Ishikawa (cell line): ENCODE measurements at regions not wholly inside any gene's neighbourhood (a gene's known extent, or its start where the extent isn't known, plus 50 kb on each side); places are given as distances from the start of the nearest gene placed in this dataset.

Experiments used
- CEBPB ChIP-seq: IDR thresholded peaks from 2 replicates; pipeline ENCODE4 v1.6.1; 2012
- CREB1 ChIP-seq: IDR thresholded peaks from 2 replicates; pipeline ENCODE4 v1.6.1; 2012; ENCODE audit warnings: low read depth
- EGR1 ChIP-seq: IDR thresholded peaks from 2 replicates; pipeline ENCODE4 v1.6.1; 2012
- EP300 ChIP-seq: IDR thresholded peaks from 2 replicates; pipeline ENCODE4 v1.6.1; 2012; ENCODE audit warnings: borderline replicate concordance
- FOXM1 ChIP-seq: IDR thresholded peaks from 2 replicates; pipeline ENCODE4 v1.6.1; 2012; ENCODE audit warnings: low read depth, borderline replicate concordance
- MAX ChIP-seq: IDR thresholded peaks from 2 replicates; pipeline ENCODE4 v1.6.1; 2012
- NFIC ChIP-seq: IDR thresholded peaks from 2 replicates; pipeline ENCODE4 v1.6.1; 2012
- RAD21 ChIP-seq: IDR thresholded peaks from 2 replicates; pipeline ENCODE4 v1.6.1; 2012; ENCODE audit warnings: low read depth
- TAF1 ChIP-seq: IDR thresholded peaks from 2 replicates; pipeline ENCODE4 v1.6.1; 2012; ENCODE audit warnings: low read depth, mild to moderate bottlenecking
- TCF12 ChIP-seq: IDR thresholded peaks from 2 replicates; pipeline ENCODE4 v1.6.1; 2012; ENCODE audit warnings: low read depth
- TEAD4 ChIP-seq: IDR thresholded peaks from 2 replicates; pipeline ENCODE4 v1.6.1; 2012
- YY1 ChIP-seq: IDR thresholded peaks from 2 replicates; pipeline ENCODE4 v1.6.1; 2012; ENCODE audit warnings: low read depth
- ZBTB7A ChIP-seq: IDR thresholded peaks from 2 replicates; pipeline ENCODE4 v1.6.1; 2012; ENCODE audit warnings: low read depth
- TF ChIP-seq, protein P1 (sequence below): IDR thresholded peaks from 2 replicates; pipeline ENCODE4 v1.6.1; 2012
- TF ChIP-seq, protein P2 (sequence below): IDR thresholded peaks from 2 replicates; pipeline ENCODE4 v1.6.1; 2012; ENCODE audit warnings: low read depth, mild to moderate bottlenecking

DNA sequence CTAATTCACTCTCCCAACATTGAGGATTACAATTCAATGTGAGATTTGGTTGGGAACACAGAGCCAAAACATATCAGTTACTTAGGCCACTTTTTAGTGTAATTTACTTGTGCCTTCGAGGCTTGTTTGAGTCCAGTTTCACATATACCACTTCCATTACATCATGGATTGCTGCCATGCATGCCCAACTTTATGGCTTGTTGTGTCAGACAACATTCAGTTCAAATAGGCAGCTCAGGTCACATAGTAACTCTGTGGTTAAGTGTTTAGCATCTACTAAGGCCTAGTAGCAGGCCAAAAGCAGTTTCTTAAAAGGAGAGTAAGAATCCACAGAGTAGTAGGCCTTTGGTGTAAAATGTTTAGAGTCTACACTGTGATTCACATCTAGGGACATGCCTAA lies 164.3 kb upstream of the GMNC start:
- TF ChIP-seq NFIC (no peak), RAD21 (no peak), CREB1 (no peak), TAF1 (no peak), ZBTB7A (no peak), EGR1 (no peak), CEBPB (no peak)
- TF ChIP-seq, protein P1, sequence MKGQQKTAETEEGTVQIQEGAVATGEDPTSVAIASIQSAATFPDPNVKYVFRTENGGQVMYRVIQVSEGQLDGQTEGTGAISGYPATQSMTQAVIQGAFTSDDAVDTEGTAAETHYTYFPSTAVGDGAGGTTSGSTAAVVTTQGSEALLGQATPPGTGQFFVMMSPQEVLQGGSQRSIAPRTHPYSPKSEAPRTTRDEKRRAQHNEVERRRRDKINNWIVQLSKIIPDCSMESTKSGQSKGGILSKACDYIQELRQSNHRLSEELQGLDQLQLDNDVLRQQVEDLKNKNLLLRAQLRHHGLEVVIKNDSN = no peak
- TF ChIP-seq, protein P2, sequence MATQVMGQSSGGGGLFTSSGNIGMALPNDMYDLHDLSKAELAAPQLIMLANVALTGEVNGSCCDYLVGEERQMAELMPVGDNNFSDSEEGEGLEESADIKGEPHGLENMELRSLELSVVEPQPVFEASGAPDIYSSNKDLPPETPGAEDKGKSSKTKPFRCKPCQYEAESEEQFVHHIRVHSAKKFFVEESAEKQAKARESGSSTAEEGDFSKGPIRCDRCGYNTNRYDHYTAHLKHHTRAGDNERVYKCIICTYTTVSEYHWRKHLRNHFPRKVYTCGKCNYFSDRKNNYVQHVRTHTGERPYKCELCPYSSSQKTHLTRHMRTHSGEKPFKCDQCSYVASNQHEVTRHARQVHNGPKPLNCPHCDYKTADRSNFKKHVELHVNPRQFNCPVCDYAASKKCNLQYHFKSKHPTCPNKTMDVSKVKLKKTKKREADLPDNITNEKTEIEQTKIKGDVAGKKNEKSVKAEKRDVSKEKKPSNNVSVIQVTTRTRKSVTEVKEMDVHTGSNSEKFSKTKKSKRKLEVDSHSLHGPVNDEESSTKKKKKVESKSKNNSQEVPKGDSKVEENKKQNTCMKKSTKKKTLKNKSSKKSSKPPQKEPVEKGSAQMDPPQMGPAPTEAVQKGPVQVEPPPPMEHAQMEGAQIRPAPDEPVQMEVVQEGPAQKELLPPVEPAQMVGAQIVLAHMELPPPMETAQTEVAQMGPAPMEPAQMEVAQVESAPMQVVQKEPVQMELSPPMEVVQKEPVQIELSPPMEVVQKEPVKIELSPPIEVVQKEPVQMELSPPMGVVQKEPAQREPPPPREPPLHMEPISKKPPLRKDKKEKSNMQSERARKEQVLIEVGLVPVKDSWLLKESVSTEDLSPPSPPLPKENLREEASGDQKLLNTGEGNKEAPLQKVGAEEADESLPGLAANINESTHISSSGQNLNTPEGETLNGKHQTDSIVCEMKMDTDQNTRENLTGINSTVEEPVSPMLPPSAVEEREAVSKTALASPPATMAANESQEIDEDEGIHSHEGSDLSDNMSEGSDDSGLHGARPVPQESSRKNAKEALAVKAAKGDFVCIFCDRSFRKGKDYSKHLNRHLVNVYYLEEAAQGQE = no peak

GRCh38 chr3:191020730-191021396 lies 158.4 kb upstream of the GMNC start:
- TF ChIP-seq, protein P2 = no peak
- TF ChIP-seq TAF1 (no peak), TCF12 (no peak), FOXM1 (no peak), MAX (no peak), RAD21 (no peak)

GRCh38 chr3:191019855-191020254 lies 157.4 kb upstream of the GMNC start:
- no peak for TF ChIP-seq EP300
- TF ChIP-seq RAD21 = no peak
- no peak for TF ChIP-seq YY1
- TF ChIP-seq TCF12 = no peak
- TF ChIP-seq CEBPB = no peak
- TF ChIP-seq CREB1 = no peak
- no peak for TF ChIP-seq EGR1
- TF ChIP-seq NFIC = no peak
- TF ChIP-seq TAF1 = no peak
- no peak for TF ChIP-seq TEAD4
- TF ChIP-seq, protein P2 = no peak
- no peak for TF ChIP-seq ZBTB7A
- no peak for TF ChIP-seq MAX

- TF ChIP-seq, protein P1 = no peak
- TF ChIP-seq TEAD4 = no peak
- no peak for TF ChIP-seq EGR1
- no peak for TF ChIP-seq FOXM1
- no peak for TF ChIP-seq EP300
- TF ChIP-seq TAF1 = no peak
- TF ChIP-seq YY1 = no peak
- no peak for TF ChIP-seq CREB1
- TF ChIP-seq ZBTB7A = no peak
- no peak for TF ChIP-seq MAX
- TF ChIP-seq TCF12 = no peak
These were observed 145.6 kb upstream of the GMNC start for GRCh38 chr3:191008074-191008473.

DNA sequence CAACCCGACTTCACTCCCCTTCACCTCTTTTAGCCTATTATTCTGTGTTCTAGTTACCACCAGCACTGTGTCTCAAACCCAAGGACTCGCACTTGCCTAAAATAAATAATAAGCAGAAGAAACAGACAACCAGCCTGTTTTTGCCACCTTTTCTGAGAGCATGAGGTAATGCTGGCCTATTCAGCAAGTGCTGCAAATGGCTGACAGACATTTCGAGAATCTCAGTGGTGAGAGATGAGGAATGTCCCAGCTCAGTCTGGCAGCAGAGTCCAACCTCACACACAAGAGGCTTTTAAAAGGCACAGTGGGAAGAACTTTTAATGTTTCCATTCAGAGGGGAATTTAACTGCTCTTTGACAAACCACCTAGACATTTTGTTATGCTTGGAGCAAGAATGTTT lies 143.3 kb upstream of the GMNC start:
- TF ChIP-seq TEAD4 = no peak
- no peak for TF ChIP-seq CEBPB
- TF ChIP-seq NFIC = no peak
- TF ChIP-seq EP300 = no peak
- TF ChIP-seq TAF1 = no peak
- TF ChIP-seq ZBTB7A = no peak
